Coronary artery (tissue), 2 donors: ENCODE measurements at regions not wholly inside any gene's neighbourhood (a gene's known extent, or its start where the extent isn't known, plus 50 kb on each side); places are given as distances from the start of the nearest gene placed in this dataset.

Experiments
- DNase-seq: peaks from one replicate; pipeline ENCODE4 v3.0.0-alpha.2; 2017; ENCODE audit warnings: low spot score
- H3K27ac ChIP-seq, 2 donors: fragments of 200-600 bp; sonication (generic); one replicate each; pipeline ENCODE4 v1.5.1; 2016 to 2019
- H3K4me3 ChIP-seq: fragments of 200-600 bp; sonication (generic); 2 replicates; pipeline ENCODE4 v1.5.1; 2016; ENCODE audit warnings: mild to moderate bottlenecking, moderate library complexity
- CTCF ChIP-seq: fragments of 200-600 bp; sonication (generic); IDR thresholded peaks from one replicate; pipeline ENCODE4 v1.5.1; 2019; ENCODE audit warnings: antibody characterized with exemption

- H3K27ac ChIP-seq: no peak overlapping the region
- H3K4me3 ChIP-seq: no peak overlapping the region
- DNase-seq: no peak
- no peak for TF ChIP-seq CTCF
Observed at GRCh38 chr2:57461624-57462023, 585.0 kb upstream of the VRK2 start.

- no peak for DNase-seq
- Histone ChIP-seq H3K4me3 (no peak overlapping the region), H3K27ac (no peak overlapping the region)
- no peak for TF ChIP-seq CTCF
Observed at GRCh38 chr2:57465067-57465466, 581.5 kb upstream of the VRK2 start.

GRCh38 chr2:57465967-57466366, 580.6 kb upstream of the VRK2 start:
- DNase-seq: no peak
- no peak for TF ChIP-seq CTCF
- Histone ChIP-seq H3K4me3 (no peak overlapping the region), H3K27ac (no peak overlapping the region)

GRCh38 chr2:57475391-57475790, 571.2 kb upstream of the VRK2 start:
- no peak for TF ChIP-seq CTCF
- H3K4me3 ChIP-seq: no peak overlapping the region
- H3K27ac ChIP-seq: no peak overlapping the region
- DNase-seq: no peak

GRCh38 chr2:57479981-57480380, 566.6 kb upstream of the VRK2 start:
- no peak overlapping the region for H3K4me3 ChIP-seq
- no peak for DNase-seq
- H3K27ac ChIP-seq: no peak overlapping the region
- no peak for TF ChIP-seq CTCF

- DNase-seq: no peak
- no peak for TF ChIP-seq CTCF
- no peak overlapping the region for H3K27ac ChIP-seq
- no peak overlapping the region for H3K4me3 ChIP-seq
Observed at GRCh38 chr2:57488061-57488460, 558.5 kb upstream of the VRK2 start.

- no peak for DNase-seq
- H3K4me3 ChIP-seq: no peak overlapping the region
- no peak for TF ChIP-seq CTCF
- no peak overlapping the region for H3K27ac ChIP-seq
Observed at GRCh38 chr2:57490741-57491140, 555.9 kb upstream of the VRK2 start.
